ENCODE measurements at regions not wholly inside any gene's neighbourhood (a gene's known extent, or its start where the extent isn't known, plus 50 kb on each side); places are given as distances from the start of the nearest gene placed in this dataset.

DNA sequence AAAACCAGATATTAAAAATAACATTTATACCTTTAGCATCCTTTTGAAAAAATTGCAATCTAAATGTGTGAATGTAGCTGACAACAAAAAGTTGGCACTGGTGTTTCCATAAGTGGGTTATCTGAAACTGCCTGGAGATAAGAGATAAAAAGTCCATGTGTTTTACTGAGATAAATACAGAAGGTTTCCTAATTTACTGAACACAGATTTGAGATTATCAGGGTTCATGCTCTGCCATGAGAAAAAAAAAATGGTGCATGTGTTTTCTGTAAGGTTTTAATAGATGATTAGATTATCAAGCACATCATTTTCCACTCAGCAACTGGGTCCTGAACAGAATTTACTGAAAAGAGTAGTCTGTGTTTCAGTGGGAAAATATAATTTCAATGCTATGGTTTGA is 326.2 kb upstream of the SLIT2 start:
- TF ChIP-seq, protein P1, sequence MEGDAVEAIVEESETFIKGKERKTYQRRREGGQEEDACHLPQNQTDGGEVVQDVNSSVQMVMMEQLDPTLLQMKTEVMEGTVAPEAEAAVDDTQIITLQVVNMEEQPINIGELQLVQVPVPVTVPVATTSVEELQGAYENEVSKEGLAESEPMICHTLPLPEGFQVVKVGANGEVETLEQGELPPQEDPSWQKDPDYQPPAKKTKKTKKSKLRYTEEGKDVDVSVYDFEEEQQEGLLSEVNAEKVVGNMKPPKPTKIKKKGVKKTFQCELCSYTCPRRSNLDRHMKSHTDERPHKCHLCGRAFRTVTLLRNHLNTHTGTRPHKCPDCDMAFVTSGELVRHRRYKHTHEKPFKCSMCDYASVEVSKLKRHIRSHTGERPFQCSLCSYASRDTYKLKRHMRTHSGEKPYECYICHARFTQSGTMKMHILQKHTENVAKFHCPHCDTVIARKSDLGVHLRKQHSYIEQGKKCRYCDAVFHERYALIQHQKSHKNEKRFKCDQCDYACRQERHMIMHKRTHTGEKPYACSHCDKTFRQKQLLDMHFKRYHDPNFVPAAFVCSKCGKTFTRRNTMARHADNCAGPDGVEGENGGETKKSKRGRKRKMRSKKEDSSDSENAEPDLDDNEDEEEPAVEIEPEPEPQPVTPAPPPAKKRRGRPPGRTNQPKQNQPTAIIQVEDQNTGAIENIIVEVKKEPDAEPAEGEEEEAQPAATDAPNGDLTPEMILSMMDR (conservative IDR thresholded peaks at IDR 0.05; ENCODE audit: low read depth, low read length): no peak
- no peak for TF ChIP-seq EZH2 (IDR thresholded peaks at IDR 0.05; ENCODE audit: borderline replicate concordance, low read depth, low read length, poor library complexity, severe bottlenecking)
